Jurkat, Clone E6-1 (cell line): ENCODE measurements at regions not wholly inside any gene's neighbourhood (a gene's known extent, or its start where the extent isn't known, plus 50 kb on each side); places are given as distances from the start of the nearest gene placed in this dataset.
"Not testable (repeated sequence)": the region's sequence is repeated elsewhere in the genome, so short reads cannot be mapped to it uniquely, and the experiment has no call there.

Experiments
- DNase-seq: peaks from one replicate; pipeline ENCODE4 v3.0.0-alpha.2; 2011; ENCODE audit warnings: low read depth, low spot score
- H3K4me3 ChIP-seq: 2 replicates; pipeline ENCODE4 v1.5.1; 2011; ENCODE audit warnings: mild to moderate bottlenecking, low read length, control low read depth, moderate library complexity

- H3K4me3 ChIP-seq = no peak overlapping the region
- no peak for DNase-seq
Measured at GRCh38 chr3:67064105-67064504, 66.0 kb downstream of the KBTBD8 start.

DNA sequence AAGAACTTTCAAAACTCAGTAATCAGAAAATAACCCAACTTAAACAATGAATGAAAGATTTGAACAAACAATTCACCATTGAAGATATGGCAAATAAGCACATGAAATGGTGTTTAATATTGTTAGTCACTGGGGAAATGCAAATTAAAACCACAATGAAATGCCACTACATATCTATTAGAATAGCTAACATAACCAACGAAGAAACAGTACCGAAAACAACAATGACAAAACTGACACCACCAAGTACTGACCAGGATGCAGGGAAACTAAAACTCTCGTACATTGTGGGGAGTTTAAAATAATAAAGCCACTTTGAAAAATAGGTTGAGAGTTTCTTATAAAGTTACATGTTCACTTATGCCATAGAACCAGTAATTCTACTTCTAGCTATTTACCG lies 69.1 kb downstream of the KBTBD8 start:
- no peak overlapping the region for H3K4me3 ChIP-seq
- DNase-seq = no peak

DNA sequence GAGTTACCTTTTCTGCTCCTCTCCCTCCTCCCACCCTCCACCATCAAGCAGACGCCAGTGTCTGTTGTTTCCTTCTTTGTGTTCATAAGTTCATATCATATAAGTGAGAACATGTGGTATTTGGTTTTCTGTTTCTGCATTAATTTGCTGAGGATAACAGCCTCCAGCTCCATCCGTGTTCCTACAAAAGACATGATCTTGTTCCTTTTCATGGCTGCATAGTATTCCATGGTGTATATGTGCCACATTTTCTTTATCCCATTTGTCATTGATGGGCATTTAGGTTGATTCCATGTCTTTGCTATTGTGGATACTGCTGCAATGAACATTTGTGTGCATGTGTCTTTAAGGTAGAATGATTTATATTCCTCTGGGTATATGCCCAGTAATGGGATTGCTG lies 74.5 kb downstream of the KBTBD8 start:
- DNase-seq, H3K4me3 ChIP-seq: not testable (repeated sequence)

DNA sequence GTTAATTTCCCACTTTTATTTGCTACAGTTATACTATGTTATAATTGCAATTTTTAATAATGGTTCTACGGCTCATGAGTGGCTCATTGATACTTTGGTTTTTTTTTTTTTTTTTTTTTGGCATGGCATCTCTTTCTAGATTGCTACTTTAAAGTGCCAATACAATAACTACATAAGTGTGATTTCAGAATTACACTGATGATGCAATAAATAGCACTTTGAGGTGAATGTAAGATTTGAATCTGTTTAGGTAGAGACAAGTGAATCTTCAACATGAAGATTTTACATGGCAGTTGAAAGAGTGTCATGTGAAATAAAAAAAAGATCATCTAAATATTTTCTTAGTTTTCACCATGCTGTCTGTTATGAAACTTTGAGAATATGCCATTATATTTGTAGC lies 75.7 kb downstream of the KBTBD8 start:
- no peak overlapping the region for H3K4me3 ChIP-seq
- DNase-seq = no peak

DNA sequence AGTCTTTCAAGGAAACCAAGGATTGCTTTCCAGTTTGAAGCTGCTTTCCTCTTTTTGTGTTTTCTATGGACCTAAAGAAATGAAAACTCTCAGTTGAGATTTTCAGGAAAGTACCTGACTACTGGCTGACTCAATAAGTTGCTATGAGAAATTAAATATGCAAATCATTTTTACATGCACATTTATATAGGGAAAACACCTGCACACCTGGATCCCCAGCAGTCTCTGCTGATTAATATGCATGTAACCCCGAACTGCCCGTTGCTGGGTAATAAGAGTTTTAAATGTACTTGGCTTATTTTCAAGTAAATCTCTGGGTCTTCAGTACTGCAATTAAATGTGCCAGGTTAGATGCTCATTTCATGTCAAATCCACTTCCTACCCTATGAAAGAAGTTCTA lies 77.2 kb downstream of the KBTBD8 start:
- DNase-seq = no peak
- H3K4me3 ChIP-seq = no peak overlapping the region

GRCh38 chr3:67076607-67077006 lies 78.5 kb downstream of the KBTBD8 start:
- H3K4me3 ChIP-seq = no peak overlapping the region
- DNase-seq = no peak

DNA sequence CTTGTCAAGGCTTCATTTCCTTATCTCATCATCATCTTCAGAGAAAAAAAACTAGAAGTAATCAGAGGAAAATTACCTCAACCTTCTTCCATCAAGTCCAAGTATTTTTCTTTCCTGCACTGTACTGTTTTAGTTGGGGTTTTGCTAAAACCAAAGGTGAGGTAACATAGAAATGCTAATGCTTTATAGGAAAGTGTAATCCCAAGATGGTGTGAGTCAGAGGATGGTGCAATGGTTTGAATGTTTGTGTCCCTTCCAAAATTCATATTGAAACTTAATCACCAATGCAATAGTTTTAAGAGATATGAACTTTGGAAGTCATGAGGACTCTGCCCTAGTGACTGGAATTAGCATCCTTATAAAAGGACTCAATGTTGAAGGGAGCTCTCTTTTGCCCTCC lies 79.5 kb downstream of the KBTBD8 start:
- no peak for DNase-seq
- no peak overlapping the region for H3K4me3 ChIP-seq

GRCh38 chr3:67082533-67083024 lies 84.5 kb downstream of the KBTBD8 start:
- no peak for DNase-seq
- no peak overlapping the region for H3K4me3 ChIP-seq

DNA sequence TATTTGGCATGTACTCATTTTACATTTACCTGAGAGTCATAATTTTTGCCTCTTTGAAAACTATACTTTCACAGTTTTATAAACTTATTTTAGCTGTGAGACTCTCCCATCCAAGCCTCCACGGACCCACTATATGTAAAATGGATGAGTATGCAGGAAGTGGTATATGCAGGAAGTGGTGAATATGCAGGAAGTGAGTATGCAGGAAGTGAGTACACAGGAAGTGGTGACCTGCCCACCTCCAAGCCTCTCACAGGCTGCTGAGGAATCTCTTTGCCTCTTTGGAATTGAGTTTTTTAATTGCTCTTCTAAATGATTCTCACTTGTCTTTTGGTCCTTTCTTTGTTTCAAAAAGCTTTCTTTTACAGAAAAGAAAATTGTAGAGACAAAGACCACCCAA lies 85.2 kb downstream of the KBTBD8 start:
- no peak overlapping the region for H3K4me3 ChIP-seq
- peak; percentile 73 for DNase-seq

GRCh38 chr3:67087788-67088187 lies 89.7 kb downstream of the KBTBD8 start:
- DNase-seq = no peak
- H3K4me3 ChIP-seq = no peak overlapping the region

DNA sequence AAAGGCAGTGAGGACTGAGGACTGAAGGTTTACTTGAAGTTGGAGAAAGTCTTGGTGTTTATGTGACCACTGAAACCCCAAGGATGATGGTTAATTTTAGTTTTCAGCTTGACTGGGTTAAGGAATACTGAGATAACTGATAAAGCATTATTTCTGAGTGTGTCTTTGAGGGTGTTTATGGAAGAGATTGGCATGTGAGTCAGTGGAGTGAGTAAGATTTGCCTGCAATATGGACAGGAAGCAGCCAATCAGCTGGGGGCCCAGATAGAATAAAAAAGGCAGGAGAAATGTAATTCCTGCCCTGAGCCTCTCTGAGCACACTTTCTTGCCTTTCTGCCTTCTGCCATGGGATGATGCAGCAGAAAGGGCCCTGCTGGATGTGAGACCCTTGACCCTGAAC lies 92.4 kb downstream of the KBTBD8 start:
- no peak for DNase-seq

DNA sequence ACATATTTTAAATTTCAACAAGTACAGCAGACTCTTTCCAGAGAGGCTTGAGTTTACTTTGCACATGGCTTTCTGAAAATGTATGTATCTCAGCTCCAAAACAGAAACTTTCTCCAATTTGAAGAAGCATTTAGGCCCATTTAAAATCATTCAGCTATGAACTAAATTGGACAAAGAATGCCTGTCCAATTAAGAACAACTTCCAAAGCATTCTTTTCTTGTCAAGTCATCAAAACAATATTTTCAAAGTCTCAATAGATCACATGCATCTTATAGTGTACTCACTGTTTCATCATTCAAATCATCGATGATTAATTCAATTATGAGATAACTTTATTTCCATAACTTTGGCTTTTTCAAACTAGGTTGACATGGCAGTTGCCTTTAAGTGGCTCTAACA lies 95.2 kb downstream of the KBTBD8 start:
- no peak overlapping the region for H3K4me3 ChIP-seq

More for the DNA sequence above, 92.4 kb downstream of the KBTBD8 start:
- H3K4me3 ChIP-seq = no peak overlapping the region

GRCh38 chr3:67094167-67094566 lies 96.1 kb downstream of the KBTBD8 start:
- no peak overlapping the region for H3K4me3 ChIP-seq
- DNase-seq = no peak

More for the DNA sequence above, 95.2 kb downstream of the KBTBD8 start:
- no peak for DNase-seq

DNA sequence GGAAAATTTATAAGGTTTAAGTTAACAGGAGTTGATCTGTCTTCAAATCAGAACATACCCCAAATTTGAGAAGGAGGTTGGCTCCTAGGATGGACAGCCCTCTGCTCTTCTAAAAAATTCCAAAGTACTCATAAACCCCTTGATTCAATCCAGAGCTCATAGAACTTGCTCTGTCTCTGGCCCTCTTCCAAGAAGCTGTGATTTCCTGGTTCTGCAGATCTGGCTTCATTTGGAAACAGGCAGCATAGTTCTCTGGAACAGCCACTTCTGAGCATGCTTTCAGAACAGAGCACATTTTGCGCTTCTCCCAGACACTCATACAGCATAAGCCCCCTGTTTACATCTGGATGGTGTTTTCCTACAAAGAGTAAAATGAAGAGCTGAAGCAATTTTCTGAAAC lies 96.7 kb downstream of the KBTBD8 start:
- no peak overlapping the region for H3K4me3 ChIP-seq
- no peak for DNase-seq

DNA sequence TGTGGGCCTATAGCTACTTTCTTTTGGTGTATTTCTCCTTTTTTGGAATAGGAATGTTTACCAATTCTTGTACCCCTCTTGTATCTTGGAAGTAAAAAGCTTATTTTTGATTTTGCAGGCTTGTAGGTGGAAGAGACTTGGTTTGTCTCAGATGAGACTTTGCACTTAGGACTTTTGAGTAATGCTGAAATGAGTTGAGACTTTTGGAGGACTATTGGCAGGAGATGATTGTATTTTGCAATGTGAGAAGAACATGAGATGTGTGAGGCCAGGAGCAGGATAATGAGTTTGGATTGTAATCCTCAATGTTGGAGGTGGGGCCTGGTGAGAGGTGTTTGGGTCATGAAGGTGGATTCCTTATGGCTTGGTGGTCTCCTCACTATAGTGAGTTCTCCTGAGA lies 106.3 kb downstream of the KBTBD8 start:
- H3K4me3 ChIP-seq = no peak overlapping the region
- no peak for DNase-seq

- H3K4me3 ChIP-seq = no peak overlapping the region
- no peak for DNase-seq
Measured at GRCh38 chr3:67106874-67107273, 108.8 kb downstream of the KBTBD8 start.

DNA sequence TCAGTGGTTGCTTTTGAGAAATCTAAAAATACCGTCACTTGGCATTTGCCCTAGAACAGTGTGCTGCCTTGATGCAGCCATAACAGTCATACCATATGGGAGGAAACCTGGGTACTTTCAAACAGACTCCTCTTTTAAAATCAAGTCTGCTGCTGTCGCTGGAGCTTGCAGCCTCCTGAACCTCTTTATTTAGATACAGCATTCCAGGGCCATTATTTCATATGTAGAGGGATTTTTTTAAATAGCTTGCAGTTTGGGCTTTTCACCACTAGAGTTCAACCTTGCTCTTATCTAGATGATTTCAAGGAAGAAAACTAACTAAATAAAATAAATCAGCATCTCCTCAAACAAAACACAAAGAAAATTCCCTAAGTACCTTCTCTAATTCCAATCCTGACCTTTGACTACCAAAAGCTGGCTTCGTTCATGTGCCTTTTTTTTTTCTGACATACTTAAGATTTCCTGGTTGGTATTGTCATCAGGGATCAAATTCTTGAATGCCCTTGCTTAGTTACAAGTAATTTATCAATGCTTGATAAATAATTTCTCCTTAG lies 111.6 kb downstream of the KBTBD8 start:
- peak; percentile 33 for DNase-seq
- H3K4me3 ChIP-seq = no peak overlapping the region

- no peak overlapping the region for H3K4me3 ChIP-seq
- DNase-seq = peak; percentile 80
Measured at GRCh38 chr3:67113802-67114407, 115.8 kb downstream of the KBTBD8 start.

- DNase-seq = no peak
- no peak overlapping the region for H3K4me3 ChIP-seq
Measured at GRCh38 chr3:67118122-67118521, 120.0 kb downstream of the KBTBD8 start.

- H3K4me3 ChIP-seq = no peak overlapping the region
- no peak for DNase-seq
Measured at GRCh38 chr3:67118635-67119034, 120.5 kb downstream of the KBTBD8 start.

DNA sequence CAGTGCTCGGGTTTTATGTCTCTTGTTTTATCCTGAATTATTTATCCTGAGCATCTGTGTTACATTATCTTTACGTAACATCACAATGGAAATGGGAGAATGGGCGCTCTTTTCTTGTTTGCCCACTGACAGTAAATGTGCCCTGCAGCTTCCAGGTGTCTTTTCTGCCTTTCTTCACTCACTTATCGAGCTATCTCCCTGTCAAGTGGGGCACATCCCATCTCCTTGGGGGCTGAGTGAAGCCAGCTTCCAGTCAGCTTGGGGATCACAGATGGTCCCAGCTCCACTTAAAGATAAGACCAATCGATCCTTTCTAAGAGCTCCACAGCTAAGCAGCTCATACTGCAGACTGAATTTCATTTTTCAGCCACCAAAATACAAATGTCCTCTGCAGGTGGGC lies 125.8 kb downstream of the KBTBD8 start:
- DNase-seq = no peak
- no peak overlapping the region for H3K4me3 ChIP-seq
